Bronchial epithelial cell (primary cell): ENCODE measurements at regions not wholly inside any gene's neighbourhood (a gene's known extent, or its start where the extent isn't known, plus 50 kb on each side); places are given as distances from the start of the nearest gene placed in this dataset.

Source experiments
- DNase-seq: peaks from one replicate; pipeline ENCODE4 v3.0.0-alpha.2; 2010; ENCODE audit warnings: low read depth
- FAIRE-seq: peaks from 2 replicates; lab custom pipeline; 2011; peaks lifted over from hg19 to GRCh38; lab: Jason Lieb, UNC
- H3K27me3 ChIP-seq: 2 replicates; pipeline ENCODE4 v1.5.1; 2011; ENCODE audit warnings: low read length; ENCODE audit not compliant: control insufficient read depth, insufficient read depth
- H3K36me3 ChIP-seq: 2 replicates; pipeline ENCODE4 v1.5.1; 2011; ENCODE audit warnings: low read length; ENCODE audit not compliant: control insufficient read depth, insufficient read depth
- H3K4me3 ChIP-seq: 2 replicates; pipeline ENCODE4 v1.5.1; 2011; ENCODE audit warnings: mild to moderate bottlenecking, low read depth, low read length, control low read depth
- TF ChIP-seq, protein P1 (sequence below): IDR thresholded peaks from 2 replicates; pipeline ENCODE4 v1.5.1; 2011; ENCODE audit warnings: mild to moderate bottlenecking, moderate library complexity, low read length, control low read depth, inconsistent platforms; ENCODE audit not compliant: insufficient read depth, severe bottlenecking

DNA sequence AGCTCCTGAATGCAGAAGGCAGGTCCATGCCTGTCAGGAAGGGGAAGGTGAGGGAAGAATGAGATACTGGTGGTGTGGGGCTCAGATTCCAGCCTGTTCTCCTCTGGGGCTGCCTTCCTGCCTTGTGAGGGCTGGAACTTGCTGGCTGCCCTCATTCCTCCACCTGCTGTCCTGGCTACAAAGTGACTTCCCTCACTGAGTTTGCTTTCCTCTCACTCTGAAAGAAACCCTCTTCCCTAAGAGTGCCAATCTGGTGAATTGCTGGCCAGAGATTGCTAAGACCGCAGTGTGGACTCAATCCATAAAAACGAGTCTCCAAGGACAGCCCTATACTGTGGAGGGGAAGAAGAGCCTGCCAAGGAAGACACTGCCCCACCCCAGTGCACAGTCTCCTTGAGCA, 664.4 kb upstream of the HS6ST1 start:
- TF ChIP-seq, protein P1, sequence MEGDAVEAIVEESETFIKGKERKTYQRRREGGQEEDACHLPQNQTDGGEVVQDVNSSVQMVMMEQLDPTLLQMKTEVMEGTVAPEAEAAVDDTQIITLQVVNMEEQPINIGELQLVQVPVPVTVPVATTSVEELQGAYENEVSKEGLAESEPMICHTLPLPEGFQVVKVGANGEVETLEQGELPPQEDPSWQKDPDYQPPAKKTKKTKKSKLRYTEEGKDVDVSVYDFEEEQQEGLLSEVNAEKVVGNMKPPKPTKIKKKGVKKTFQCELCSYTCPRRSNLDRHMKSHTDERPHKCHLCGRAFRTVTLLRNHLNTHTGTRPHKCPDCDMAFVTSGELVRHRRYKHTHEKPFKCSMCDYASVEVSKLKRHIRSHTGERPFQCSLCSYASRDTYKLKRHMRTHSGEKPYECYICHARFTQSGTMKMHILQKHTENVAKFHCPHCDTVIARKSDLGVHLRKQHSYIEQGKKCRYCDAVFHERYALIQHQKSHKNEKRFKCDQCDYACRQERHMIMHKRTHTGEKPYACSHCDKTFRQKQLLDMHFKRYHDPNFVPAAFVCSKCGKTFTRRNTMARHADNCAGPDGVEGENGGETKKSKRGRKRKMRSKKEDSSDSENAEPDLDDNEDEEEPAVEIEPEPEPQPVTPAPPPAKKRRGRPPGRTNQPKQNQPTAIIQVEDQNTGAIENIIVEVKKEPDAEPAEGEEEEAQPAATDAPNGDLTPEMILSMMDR: no peak
- Histone ChIP-seq H3K27me3 (no peaks in the 10 kb centered on the region), H3K4me3 (no peak overlapping the region), H3K36me3 (no peaks in the 10 kb centered on the region)
- FAIRE-seq (no peak), DNase-seq (peak; percentile 18)

DNA sequence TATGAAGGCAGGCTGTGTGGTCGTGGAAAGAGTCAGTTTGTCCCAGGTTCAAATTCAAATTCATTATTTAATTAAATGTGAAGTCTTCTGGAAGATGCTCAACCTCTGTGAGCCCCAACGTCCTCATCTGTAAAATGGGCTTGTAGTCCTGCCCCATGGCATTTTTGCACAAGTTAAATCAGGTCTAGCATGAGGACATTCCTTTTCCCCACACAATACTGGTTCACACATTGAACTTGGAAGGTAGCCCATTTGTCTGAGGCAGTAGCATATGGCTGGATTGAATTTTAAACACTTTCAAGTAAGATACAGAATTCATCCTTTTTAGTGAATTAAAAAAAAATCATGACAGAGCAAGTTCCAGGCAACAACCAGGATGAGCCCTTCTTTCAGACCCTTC, 665.4 kb upstream of the HS6ST1 start:
- Histone ChIP-seq H3K27me3 (no peaks in the 10 kb centered on the region), H3K4me3 (no peak overlapping the region), H3K36me3 (no peaks in the 10 kb centered on the region)
- no peak for FAIRE-seq
- no peak for DNase-seq
- TF ChIP-seq, protein P1: no peak

DNA sequence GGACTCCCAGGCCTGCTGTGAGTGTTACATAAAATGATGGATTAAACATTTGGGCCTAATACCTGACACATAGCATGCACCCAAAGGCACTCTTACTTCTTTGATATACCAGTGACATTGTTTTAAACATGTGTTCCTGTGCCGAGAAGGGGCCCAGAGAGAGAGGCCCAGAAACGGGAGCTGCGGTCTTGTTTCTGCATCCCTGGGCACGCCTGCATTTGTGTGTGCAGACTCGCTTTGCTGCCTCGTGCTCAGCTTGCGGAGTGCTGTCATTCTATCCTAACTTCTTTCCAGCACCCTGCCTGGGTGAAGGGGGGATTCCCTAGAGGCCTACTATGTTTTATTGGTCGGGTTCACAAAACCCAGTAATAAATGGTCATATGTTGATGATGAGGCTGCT, 666.2 kb upstream of the HS6ST1 start:
- H3K4me3 ChIP-seq: no peak overlapping the region

DNA sequence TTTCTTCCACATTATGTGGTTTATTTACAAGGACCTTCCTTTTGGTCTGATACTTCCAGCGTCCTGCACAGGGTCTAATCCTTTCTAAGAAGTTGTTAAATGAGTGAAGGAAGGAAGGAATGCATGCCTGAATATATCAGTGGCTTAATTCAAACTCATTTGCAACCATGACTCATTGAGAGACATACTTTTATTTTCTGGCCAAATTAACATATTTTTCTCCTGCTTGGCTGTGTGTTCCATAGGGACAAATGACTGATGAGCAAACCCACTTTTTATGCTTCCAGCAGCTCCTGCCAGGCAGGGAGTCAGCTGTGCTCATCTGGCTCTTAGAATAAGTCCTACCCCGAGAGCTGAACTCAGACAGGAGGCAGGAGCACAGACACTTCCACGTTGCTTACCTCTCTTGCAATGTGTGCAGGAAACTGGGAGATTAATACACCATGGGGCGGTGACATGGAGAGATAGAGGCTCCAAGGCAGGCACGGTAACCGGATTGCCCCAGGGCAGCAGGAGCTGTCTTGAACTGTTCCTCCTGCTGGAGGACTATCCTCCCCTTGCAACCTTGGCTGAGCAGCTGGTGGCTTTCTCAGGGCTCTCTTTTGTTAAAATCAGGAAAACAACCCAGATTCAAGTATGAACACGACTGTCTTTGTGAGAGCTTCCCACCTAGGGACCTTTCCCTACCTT, 667.5 kb upstream of the HS6ST1 start:
- no peak for FAIRE-seq
- TF ChIP-seq, protein P1: no peak
- no peaks in the 10 kb centered on the region for H3K27me3 ChIP-seq
- H3K36me3 ChIP-seq: no peaks in the 10 kb centered on the region
- peak; percentile 36 for DNase-seq
- H3K4me3 ChIP-seq: no peak overlapping the region

More for the DNA sequence above, 666.2 kb upstream of the HS6ST1 start:
- DNase-seq (no peak), FAIRE-seq (no peak)
- TF ChIP-seq, protein P1: no peak
- no peaks in the 10 kb centered on the region for H3K27me3 ChIP-seq
- H3K36me3 ChIP-seq: no peaks in the 10 kb centered on the region

DNA sequence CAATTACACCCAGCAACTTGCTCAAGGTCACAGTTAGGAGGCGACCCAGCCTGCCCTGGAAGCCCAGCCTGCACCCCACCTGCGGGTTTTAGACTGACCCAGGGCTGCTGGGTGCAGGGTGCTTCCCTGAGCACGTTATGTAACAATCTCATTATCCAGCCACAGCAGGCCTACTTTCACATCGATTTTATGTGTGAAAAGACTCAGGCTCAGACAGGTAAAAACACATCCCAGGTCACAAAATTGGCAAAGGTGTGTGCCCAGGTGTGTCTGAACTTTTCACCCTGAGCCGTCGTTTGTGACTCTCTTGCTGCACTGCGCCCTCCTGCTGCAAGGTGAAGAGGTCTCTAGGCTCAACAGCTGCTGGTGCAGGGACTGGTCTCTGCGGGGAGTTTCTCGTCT, 668.2 kb upstream of the HS6ST1 start:
- DNase-seq (peak; percentile 67), FAIRE-seq (no peak)
- H3K4me3 ChIP-seq: no peak overlapping the region
- H3K27me3 ChIP-seq: no peaks in the 10 kb centered on the region
- H3K36me3 ChIP-seq: no peaks in the 10 kb centered on the region
- TF ChIP-seq, protein P1: no peak

DNA sequence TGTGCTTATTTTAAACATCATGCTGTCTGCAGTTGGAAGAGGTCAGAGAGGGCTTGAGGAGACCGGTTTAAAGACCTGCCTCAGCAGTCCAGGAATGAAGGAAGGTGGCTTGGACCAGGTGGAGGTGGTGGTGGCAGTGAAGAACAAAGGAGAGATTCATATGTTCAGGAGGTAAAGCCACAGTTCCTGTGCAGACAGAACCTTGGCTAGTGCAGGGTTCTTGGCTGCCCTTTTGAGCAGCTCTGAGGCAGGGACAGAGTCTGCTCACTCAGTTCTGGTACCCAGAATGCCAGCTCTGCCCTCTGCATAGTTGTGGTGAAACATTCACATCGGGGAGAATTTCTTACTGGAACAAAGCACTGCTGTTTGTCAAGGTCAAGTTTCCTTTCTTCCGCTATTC, 669.7 kb upstream of the HS6ST1 start:
- DNase-seq (no peak), FAIRE-seq (peak; percentile 52)
- TF ChIP-seq, protein P1: no peak

More for the DNA sequence above, 669.7 kb upstream of the HS6ST1 start:
- H3K36me3 ChIP-seq: no peaks in the 10 kb centered on the region
- no peak overlapping the region for H3K4me3 ChIP-seq
- no peaks in the 10 kb centered on the region for H3K27me3 ChIP-seq
